Tongue (tissue), 1 donor: ENCODE measurements at regions not wholly inside any gene's neighbourhood (a gene's known extent, or its start where the extent isn't known, plus 50 kb on each side); places are given as distances from the start of the nearest gene placed in this dataset.
A peak's percentile ranks its signal among the peaks of the same experiment; 100 is the strongest.

Source experiments
- DNase-seq: peaks from one replicate; pipeline ENCODE4 v3.0.0-alpha.2; 2015

DNA sequence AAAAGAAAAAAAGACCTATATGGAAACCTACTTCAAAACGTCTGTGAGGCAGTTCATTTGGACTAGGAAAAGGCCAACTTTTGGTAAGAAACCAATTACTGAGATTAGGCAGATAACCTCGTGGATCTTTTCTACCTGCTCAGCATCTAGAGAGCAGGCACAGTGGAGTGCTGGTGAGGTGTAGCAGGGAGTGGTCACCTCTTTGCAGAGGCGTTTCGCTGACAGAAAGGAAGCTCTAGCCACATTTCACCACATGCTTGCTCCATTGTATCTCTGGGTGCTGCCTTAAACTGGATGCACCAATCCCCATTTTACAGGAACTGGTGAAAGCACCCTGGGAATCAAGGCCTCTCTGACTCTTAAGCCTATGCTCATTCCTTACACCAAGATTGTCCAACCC, 360.5 kb downstream of the LIG4 start:
- DNase-seq = no peak

DNA sequence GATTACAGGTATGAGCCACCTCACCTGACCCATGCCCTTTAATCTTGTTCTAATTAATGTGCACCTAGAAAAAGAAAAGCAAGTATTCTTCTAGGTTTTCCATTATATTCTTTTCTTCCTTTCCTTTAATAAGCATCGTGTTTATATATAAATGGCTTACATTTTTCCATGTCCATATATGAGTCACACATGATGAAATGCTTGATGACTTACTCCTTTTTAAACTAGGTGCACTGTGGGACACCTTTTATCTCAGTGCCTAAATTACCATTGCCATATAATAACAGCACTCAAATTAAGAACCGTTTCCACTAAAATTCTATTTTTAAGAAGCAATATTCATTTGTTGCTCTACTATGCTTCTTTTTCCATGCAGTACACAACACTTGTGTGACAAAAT, 363.3 kb downstream of the LIG4 start:
- DNase-seq = no peak

DNA sequence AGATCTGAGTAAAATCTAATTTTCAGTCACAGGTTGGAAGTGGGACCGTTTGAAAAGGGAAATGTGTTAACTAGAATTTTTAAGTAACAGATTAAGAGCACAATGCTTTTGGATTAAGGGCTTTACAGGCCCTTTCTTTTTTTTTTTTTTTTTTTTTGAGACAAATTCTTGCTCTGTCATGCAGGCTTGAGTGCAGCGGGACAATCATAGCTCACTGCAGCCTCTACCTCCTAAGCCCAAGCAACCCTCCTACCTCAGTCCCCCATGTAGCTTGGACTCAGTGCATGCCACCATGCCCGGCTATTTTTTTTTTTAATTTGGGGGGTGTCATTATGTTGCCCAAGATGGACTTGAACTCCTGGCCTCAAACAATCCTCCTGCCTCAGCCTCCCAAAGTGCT, 363.7 kb downstream of the LIG4 start:
- DNase-seq = no peak

DNA sequence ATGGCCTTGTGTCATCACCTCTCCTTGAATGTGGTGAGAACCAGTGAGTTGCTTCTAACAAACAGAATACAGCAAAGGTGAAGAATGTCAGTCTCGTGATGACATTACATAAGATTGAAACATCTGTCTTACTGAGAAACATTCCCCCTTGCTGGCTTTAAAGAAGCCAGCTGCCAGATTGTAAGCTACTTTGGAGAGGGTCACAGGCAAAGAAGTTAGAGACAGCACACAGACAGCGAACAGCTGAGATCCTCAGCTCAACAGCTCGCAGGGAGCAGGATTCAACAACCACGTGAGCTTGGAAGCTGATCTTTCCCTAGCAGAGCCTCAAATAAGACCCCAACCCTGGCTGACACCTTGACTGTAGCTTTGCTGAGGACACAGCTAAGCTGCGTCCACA, 367.9 kb downstream of the LIG4 start:
- peak; percentile 59 for DNase-seq

DNA sequence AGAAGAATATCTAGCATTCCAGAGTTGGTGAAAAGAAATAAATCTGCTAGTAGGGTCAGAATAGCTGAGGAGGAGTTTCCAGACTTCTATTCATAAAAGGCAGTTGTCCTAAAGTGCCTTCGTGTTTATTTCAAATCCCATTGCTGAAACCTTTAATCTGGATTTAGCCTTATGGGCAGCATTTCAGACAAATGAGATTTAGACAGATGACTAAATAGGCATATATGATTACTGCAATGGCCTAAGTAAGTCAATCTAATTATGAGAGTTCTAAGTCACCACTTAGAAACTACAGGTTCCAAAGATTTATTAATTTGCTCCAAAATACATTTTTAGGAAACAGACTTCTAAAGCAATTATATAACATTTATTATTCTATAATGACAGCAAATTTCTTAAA, 368.7 kb downstream of the LIG4 start:
- no peak for DNase-seq

DNA sequence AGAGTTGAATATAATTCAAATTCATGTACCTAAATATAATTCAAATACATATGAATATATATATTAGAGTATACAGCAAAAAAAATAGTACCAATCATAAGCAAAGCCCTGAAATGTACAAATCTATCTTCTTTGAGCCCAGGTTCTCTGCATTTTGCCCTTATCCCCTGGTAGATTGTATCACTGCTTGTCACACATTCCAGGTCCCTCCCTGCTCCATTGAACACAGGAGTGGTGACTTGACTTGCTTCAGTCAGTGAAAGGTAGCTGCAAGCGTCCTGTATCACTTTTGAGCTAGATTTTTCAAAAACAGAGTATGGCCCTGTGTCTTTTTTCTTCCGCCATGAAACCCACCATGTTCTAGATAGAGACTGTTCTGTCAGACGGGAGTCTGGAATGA, 369.4 kb downstream of the LIG4 start:
- no peak for DNase-seq

DNA sequence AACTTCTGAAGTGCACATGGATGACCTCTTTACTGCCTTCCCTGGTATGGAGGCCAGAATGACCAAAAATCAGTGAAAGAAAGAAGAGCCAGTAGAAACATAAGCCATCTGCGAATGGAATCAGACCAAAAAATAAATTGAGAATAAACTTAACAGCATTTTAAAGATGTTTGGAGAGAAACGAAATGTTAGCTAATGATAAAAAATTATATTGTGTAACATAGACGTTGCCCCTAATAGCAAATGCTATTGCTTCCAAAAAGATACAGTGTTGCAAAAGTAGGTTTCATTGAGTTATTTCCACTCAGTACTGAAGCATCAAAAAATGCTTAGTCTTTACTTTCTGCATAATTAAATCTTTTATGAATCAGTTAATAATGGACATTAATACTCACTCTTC, 371.7 kb downstream of the LIG4 start:
- DNase-seq = no peak

DNA sequence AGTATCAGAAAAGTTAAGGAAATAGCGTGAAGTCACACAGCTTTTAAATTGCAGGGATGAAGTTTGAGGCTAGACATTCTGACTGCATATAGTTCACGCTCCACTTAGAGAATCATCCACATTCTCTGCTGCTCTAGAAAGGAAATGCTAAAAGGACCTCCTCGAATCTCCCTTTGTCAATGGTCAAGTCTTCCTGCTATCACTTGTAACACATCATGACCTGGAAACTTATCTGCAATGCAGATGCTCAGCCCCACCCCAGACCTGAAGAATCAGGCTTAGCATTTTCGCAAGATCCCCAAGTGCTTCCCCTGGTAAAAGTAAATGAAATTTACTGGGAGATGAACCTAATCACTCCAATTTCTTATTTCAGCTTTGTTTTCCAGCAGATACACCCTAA, 372.1 kb downstream of the LIG4 start:
- no peak for DNase-seq

DNA sequence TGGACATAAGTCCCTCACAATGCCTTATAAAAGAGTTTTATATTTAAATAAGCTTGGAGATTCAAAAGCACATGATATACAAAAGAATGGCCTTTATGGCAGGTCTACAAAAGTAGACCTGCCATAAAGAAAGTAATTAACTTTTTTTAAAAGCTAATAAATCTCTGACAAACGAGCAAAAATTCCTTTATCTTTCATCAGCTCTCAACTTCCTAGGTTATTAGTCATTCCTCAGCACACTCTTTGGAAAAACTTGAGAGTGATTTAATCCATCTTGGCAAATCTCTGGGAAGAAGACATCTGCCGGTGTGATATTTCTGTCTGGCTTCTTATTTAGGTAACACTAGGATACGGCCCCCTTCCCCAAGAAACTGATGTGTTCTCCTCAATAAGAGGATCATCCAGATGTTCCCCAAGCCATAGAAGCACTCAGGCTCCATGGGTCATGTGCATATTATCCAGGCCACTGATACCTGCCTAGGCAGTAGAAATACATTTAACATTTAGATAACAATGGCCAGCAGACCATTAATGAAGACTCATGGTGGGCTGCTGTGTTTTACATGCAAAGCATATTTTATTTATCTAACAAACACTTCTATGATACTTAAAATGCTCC, 372.7 kb downstream of the LIG4 start:
- DNase-seq = no peak

DNA sequence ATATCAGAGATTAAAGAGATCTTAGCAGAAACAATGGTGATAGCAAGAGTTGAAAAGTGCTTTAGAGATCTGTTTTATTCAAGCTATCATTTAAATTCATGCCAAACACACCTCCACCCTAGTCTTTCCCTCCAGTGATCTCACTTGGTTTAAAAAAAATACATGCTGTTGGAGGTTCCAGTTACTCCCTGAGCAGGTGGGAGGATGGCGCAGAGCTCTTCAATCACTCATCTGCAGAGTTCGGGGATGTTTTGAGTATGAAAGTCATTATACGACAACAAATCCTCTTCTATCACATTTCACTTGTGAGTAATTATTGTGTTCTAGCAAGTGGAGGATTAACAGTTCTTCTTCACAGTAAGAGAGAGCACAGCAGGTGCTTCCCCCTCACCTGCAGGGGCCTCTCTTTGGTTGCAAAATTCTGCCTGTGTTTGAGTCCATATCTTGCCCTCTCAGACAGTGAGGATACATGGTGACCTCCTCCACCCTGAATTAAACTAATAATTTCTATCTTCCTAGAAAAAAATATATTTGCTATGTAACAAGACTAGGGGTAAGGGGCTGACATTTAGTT, 376.7 kb downstream of the LIG4 start:
- DNase-seq = no peak

DNA sequence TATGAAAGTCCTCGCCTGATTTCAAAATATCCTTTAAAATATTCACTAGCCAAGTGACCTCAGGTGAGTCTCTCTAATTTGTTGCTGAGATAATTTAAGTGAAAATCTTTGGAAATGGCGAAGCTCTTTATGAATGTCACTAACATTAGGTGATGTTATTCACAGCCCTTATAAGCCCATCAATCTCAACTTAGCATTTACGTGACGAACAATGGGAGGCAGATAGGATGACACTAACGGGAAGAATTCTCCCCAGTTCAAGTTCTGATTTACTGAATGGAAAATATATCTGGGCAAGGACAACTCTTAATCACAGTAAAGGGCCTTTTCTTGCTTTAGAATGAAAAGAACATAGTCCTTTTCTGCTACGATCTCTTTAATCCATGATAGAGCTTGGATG, 378.7 kb downstream of the LIG4 start:
- no peak for DNase-seq

DNA sequence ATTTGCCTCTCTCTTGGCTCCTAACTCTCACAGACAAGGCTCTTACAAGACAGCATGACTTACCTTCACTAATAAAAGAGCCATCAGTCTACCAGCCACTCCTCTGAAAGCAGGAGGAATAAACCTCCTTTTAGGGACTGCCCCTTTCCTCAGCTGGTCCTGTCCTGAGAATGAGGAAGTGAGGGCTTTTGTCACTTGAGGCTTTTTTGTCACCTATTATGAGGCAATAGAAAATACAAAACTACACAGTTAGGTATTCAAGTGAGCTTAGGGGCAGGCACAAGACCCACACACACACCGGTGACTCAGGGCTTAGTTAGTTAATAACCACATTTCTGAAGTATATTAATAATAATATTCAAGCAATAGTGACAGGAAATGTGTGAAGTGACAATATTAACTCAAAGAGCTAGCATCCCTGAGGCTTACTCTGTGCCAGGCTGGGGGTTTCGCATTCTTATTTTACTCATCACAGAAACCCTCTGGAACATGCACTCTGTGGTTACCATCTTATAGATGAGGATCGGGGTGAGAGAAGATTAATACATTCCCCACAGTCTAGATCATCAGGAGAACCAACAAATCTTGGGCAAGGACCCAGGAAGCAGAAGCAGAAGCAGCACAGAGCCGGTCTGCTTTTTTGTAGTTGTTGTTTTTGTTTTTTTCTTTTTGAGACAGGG, 379.9 kb downstream of the LIG4 start:
- no peak for DNase-seq

DNA sequence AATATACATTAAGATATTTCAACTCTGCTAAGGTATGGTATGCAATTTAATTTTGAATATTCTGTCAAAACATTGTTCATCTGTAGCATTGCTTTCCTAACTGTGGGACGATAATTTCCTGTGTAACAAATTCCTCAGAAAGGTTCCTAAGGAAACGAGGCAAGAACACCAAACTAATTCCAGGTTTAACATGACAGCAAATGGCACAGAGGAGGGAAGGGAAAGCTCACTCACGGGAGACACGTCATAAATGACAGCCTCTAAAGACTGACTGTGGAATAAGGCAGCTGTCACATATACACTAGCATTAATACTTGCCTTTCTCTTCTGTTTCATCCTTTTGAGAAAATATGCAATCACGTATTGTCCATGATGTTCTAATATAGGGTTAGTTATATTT, 380.6 kb downstream of the LIG4 start:
- DNase-seq = no peak

DNA sequence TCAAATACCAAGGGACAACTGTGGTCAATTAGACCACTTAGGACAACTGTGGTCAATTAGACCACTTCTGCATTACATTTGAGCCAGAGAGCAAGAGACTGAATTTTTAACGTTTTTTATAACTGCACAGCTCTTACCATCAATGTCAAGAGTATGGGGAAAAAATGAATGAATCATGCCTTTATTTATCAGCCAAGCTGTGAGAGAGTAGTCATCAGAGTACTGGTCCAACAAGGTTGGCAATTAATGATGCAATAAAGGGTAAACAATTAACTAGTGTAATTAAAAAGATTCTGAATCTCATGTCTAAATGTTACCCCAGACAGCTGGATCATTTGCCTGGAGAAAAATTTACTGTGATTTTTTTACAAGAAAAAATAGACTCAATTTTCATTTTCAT, 381.1 kb downstream of the LIG4 start:
- DNase-seq = no peak

DNA sequence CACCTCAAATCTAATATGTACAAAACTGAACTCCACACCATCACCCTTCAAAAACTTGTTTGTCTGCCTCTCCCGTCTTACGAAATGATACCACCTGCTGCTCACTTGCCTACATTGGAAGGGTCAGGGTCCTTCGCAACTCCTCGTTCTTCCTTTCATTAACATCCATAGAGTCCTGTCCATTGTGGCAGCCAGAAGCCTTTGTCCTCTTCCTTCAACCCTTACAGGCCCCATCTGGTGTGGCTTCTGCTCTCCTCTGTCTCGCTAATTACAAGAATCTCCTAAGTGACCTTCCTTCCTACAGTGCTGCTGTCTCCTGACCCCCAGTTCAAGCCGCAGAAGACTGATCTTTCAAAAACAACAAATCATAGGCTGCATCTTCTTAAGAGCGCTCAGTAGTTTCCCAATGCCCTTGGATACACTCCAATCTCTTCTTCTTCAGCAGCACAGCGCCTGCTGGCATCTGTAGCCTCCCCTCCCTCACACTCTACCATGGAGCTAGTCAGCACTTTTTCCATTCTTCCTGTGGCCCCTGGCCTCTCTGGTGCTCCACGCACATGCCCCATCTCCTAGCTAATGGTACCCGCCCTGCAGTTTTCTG, 382.7 kb downstream of the LIG4 start:
- no peak for DNase-seq

DNA sequence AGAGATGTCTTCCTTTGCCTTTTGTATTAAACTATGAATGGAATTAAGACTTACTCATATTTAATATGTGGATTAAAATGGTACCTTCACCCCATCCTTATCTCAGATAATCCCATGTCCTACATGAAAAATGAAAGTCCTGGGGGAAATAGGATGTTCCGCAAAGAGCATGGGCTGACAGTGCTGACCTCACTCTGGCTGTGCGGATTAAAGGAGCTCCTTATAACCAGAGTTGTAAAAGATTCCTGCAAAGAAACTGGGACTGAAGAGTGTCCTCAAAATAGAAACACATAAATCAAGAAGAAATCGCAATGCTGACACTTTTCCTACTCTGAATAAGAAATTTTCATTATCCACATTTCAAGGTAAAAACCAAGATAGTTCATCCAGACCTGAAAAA, 384.5 kb downstream of the LIG4 start:
- DNase-seq = no peak

DNA sequence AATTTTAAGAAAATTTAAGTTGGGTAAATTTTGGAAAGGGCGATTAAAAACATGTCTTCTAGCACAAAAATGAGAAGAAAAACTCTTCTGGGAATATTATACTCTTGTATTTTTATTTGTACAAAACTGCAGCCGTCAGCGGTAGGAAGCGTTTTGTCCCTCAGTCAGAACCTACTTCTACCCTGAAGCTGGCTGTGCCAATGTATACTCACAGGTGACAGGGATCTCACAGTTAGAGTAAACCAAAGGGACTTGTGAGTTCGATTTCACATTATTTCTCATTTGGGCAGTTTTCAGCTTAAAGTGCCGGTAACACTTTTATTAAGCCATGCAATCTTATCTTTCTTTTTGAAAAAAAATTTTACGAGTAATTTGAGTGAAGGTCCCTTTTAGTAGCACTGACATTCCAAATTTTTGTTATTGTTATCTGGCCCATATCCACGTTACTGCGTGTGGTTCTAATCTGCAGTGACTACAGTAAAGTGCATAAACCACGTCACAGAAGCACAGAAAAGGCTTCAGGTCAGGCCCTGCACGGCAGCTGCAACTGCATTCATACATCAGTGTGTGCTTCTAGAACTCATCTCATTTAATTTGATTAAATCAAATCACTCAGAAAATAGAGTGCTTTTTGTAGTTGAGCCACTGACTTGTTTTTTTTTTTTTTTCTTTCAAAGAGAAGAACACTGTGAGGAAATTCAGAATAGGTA, 387.3 kb downstream of the LIG4 start:
- no peak for DNase-seq

DNA sequence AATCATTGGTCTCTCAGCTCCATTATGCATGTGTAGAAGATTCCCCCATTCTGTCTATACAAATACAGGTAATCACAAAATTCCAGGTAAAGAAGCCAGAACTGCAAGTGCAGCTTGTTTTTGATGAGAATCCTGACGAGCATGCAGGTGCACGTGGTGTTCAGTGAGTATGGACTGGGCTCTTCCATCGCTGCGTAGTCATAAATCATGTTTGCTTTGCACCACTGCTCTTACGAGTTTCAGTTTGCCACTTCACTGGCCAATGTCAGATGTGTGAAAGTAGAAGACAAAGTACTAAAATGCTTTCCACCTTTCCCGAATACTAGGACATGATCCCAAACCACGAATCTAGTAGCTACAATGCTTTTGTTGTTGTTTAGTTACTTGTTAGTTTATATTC, 390.7 kb downstream of the LIG4 start:
- no peak for DNase-seq

DNA sequence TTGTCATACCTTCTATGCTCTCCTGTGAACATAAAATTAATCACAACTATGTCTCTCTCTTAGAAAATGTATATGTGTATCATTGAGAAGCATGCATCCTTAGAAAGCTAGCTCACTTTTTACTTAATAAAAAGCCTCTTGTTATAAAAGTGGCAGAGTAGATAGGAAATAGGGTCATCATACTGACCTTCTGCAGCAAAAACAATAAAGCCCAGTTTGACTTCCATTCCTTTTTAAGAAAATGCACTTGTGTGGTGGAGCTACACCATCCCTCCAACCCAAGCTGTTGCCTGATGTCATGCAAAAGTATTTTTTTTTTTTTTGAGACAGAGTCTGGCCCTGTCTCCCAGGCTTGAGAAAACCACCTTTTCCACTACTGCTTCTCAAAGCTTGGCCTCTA, 393.3 kb downstream of the LIG4 start:
- DNase-seq = no peak

DNA sequence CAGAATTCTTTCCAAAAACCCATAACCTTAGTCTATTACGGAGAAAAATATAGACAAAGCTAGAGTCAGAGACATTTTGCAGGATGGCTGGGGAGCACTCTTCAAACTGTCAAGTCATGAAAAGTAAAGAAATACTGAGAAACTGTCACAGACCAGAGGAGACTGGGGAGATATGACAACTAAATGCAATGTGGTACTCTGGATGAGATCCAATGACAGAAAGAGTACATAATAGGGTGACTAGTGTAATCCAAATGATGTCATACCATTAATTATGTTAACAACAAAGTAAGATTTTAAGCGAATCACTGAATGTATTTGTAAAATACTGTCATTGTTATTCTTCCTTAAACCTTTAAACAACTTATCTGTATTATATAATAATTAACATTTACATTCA, 393.8 kb downstream of the LIG4 start:
- no peak for DNase-seq

DNA sequence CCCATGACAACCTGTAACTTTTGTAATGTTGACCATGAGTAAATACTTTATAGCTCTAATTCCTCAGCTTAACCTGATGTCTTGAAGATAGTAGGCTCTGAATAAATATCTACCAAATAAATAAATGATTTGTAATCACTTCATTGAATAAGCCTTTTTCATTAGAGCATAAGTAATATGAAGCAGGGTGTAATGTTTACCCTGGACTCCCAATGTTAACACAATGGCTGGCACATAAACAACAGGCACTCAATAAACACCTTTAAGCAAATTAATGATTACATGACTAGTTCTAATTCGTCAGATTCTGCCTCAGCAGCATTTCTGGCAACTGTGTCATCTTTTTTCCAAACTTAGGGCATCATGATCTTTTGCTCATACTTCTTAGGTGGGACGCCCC, 396.3 kb downstream of the LIG4 start:
- DNase-seq = no peak

DNA sequence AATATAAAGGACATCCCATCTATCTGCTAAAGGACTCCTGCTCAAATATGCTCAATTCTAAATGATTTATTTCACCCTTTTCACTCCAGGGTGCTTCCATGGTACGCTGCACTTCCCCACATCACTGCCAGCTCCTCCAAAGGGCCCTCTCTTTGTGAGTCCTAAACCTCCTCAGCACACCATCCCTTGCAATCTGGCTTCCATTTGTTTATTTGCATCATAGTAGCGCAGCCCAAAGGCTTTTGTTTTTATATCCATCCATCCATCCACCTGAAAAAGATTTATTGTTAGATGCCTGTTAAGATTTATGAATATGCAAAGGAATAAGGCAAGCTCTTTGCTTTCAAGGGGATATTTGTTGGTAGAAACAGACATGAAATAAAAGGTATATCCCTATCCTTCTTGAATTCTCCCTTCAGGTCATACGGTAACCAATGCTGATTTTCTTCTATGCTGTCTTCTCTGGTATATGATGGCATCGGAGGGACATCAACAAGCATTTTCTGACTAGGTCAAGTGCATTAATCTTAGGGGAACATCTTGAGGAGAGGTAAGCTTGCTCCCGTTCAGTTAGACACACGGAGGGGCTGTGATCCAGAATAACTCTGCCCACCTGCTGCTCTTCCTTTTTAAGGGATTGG, 397.6 kb downstream of the LIG4 start:
- DNase-seq = no peak

DNA sequence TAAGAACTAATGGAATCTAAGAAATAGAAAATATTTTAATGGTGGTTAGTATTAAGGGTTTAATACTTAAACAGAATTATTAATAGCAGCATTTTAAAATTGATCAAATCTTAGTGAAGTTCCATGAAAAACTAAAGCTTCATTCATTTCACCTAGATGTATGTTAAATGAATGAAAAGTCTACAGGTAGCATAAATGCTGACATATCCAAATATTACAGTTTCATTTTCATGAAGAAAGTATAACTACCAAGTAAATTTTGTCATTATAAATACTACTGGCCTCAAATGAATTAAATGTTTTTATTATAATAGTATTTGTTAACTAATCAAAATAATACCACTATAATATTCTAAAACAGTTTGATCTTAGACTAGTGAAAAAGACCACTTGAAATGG, 403.3 kb downstream of the LIG4 start:
- DNase-seq = no peak
